ENCODE measurements at regions not wholly inside any gene's neighbourhood (a gene's known extent, or its start where the extent isn't known, plus 50 kb on each side); places are given as distances from the start of the nearest gene placed in this dataset.

- TF ChIP-seq CTCF (IDR thresholded peaks at IDR 0.05): no peak
- TF ChIP-seq POLR2A (IDR thresholded peaks at IDR 0.05): no peak
- TF ChIP-seq POLR2AphosphoS5 (IDR thresholded peaks at IDR 0.05): no peak
Observed at GRCh38 chr3:6110451-6110850, 750.5 kb upstream of the GRM7 start.

All from prostate gland (tissue), 2 donors.